Keratinocyte (primary cell): ENCODE measurements at regions not wholly inside any gene's neighbourhood (a gene's known extent, or its start where the extent isn't known, plus 50 kb on each side); places are given as distances from the start of the nearest gene placed in this dataset.

Experiments used
- CTCF ChIP-seq, 3 experiments: IDR thresholded peaks in 1 of 3; conservative IDR thresholded peaks in 1 of 3; optimal IDR thresholded peaks in 1 of 3; 2 replicates in 2 of 3; 3 replicates in 1 of 3; pipeline versions ENCODE3 to v1.5.1; 2011; ENCODE audit warnings: low read length in 3 of 3, mild to moderate bottlenecking in 3 of 3, moderate library complexity in 2 of 3, control low read depth in 1 of 3, inconsistent platforms in 1 of 3; ENCODE audit not compliant: insufficient read depth in 2 of 3; ENCODE audit errors: extremely low read depth in 1 of 3
- EZH2 ChIP-seq: IDR thresholded peaks from one replicate; pipeline ENCODE4 v1.6.1; 2012; ENCODE audit warnings: inconsistent platforms, mild to moderate bottlenecking, low read length, moderate library complexity

- no peak for TF ChIP-seq EZH2
- TF ChIP-seq CTCF (optimal IDR thresholded peaks at IDR 0.05 in 1 of 3, IDR thresholded peaks at IDR 0.05 in 1 of 3, conservative IDR thresholded peaks at IDR 0.05 in 1 of 3; ENCODE audit: extremely low read depth in 1 of 3, insufficient read depth in 2 of 3, low read length in 3 of 3), result no peak
Observed at GRCh38 chr2:215854008-215854407, 159.3 kb downstream of the MREG start.
